ENCODE measurements at regions not wholly inside any gene's neighbourhood (a gene's known extent, or its start where the extent isn't known, plus 50 kb on each side); places are given as distances from the start of the nearest gene placed in this dataset.
A peak's percentile ranks its signal among the peaks of the same experiment; 100 is the strongest.

- TF ChIP-seq YY1 (IDR thresholded peaks at IDR 0.05) (no peak), TAF1 (conservative IDR thresholded peaks at IDR 0.05) (no peak), CTCF (IDR thresholded peaks at IDR 0.05; ENCODE audit: low read depth, low read length, missing input control) (peak; percentile 50), MAX (IDR thresholded peaks at IDR 0.05) (no peak), JUND (IDR thresholded peaks at IDR 0.05) (no peak), REST (IDR thresholded peaks at IDR 0.05) (no peak), GABPA (IDR thresholded peaks at IDR 0.05 in 1 of 2, conservative IDR thresholded peaks at IDR 0.05 in 1 of 2) (no peak), SP1 (IDR thresholded peaks at IDR 0.05) (no peak), ZBTB33 (IDR thresholded peaks at IDR 0.05) (no peak), RAD21 (IDR thresholded peaks at IDR 0.05) (peak; percentile 82), NR2F2 (IDR thresholded peaks at IDR 0.05) (no peak)
These were observed 726.1 kb upstream of the WWC1 start for GRCh38 chr5:167565189-167565954.

All from liver (tissue), 3 donors.